ENCODE measurements at regions not wholly inside any gene's neighbourhood (a gene's known extent, or its start where the extent isn't known, plus 50 kb on each side); places are given as distances from the start of the nearest gene placed in this dataset.

DNA sequence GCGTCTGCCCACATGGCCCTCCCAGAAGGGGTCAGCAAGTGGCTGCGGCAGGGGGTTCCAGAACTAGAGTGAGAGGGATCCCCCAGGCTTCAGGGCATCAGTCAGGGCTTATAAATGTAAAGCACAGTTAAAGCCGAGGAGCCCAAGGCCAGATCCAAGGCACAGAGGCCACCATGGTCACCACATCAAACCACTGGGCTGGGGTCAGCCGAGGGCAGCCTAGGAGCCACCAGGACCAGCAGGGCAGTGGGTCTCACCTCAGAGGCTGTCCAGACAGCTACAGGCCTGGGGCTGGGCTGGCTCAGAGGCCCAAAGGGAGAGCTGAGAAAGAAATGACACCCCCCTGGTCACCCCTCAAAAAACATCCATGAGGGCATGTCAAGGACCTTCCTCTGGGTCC, 188.5 kb downstream of the INHBB start:
- H3K4me3 ChIP-seq (replicated peaks; ENCODE audit: low read depth, low read length) = no peak overlapping the region
- TF ChIP-seq, protein P1, sequence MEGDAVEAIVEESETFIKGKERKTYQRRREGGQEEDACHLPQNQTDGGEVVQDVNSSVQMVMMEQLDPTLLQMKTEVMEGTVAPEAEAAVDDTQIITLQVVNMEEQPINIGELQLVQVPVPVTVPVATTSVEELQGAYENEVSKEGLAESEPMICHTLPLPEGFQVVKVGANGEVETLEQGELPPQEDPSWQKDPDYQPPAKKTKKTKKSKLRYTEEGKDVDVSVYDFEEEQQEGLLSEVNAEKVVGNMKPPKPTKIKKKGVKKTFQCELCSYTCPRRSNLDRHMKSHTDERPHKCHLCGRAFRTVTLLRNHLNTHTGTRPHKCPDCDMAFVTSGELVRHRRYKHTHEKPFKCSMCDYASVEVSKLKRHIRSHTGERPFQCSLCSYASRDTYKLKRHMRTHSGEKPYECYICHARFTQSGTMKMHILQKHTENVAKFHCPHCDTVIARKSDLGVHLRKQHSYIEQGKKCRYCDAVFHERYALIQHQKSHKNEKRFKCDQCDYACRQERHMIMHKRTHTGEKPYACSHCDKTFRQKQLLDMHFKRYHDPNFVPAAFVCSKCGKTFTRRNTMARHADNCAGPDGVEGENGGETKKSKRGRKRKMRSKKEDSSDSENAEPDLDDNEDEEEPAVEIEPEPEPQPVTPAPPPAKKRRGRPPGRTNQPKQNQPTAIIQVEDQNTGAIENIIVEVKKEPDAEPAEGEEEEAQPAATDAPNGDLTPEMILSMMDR (IDR thresholded peaks at IDR 0.05; ENCODE audit: low read length, missing control alignments) = no peak
- DNase-seq (ENCODE audit: low read depth) = no peak

DNA sequence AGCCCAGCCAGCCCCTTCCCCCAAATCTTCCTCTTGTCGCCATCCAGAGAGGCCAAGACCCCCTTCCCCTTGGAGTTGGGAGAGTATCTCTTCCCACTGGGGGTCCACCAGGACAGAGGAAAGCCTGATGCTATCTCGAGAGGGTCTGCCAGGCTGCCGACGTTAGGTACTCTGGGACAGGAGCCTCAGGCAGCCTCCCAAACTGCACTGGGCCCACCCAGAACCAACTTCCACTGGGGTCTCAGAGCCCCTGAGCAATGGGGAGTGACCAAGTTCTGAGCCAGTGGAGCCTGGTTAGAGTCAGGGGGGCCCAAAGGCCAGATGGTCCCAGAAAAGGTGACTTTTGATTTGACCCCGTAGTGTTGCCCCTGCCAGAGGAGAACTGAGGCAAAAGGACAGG, 189.1 kb downstream of the INHBB start:
- no peak overlapping the region for H3K4me3 ChIP-seq (replicated peaks; ENCODE audit: low read depth, low read length)
- DNase-seq (ENCODE audit: low read depth) = no peak
- TF ChIP-seq, protein P1 (IDR thresholded peaks at IDR 0.05; ENCODE audit: low read length, missing control alignments) = no peak

DNA sequence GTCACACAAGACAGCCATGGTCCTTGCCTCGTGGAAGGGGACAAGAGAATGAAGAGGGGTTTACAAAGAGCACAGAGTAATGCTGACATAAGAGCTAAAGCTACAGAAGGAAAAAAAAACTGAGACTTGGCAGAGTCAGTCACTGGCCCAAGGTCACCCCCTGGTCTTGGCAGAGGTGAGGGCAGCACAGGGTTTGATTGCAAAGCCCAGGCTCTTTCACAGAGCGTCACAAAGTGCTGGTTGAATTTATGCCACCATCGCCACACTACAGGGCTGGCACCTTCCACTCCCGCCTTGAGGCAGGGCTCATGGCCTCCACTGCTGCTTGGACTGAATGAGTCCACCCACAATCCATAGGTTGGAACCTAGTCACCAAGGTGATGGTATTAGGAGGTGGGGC, 190.2 kb downstream of the INHBB start:
- TF ChIP-seq, protein P1 (IDR thresholded peaks at IDR 0.05; ENCODE audit: low read length, missing control alignments) = no peak
- no peak overlapping the region for H3K4me3 ChIP-seq (replicated peaks; ENCODE audit: low read depth, low read length)
- no peak for DNase-seq (ENCODE audit: low read depth)

DNA sequence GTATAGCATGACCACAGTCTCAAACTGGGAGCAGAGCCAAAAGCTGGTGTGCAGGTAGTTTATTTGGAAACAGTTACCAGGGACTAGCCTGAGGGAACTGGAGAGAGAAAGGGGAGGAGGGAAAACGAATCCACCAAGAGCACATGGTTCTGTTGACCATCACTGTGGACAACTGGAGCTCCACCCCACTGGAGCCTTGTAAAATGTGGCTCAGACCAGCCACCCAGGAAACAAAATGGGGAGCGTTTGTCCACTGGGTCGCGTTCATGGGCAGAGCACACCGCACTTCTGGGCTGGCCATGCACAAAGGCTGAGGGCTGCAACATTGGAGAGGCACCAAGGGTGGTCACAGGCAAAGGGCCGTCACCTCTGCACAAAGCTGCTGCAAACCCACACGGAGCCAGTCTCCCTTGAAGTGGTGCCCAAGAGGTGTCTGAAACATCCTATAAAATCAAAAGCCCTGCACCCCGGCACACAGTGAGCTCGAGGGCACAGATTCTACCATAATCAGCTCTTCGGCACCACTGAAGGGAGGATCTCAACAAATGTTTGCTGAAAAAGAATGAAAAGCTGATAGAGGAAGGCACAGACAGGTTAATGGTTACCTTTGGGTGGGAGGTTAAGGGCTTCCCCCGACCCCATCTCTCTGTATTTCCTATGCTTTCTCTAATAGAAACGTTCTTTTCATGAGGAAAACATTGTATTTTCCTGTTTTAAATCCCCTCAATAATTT, 192.9 kb downstream of the INHBB start:
- H3K4me3 ChIP-seq (replicated peaks; ENCODE audit: low read depth, low read length) = no peak overlapping the region
- TF ChIP-seq, protein P1 (IDR thresholded peaks at IDR 0.05; ENCODE audit: low read length, missing control alignments) = no peak
- DNase-seq (ENCODE audit: low read depth) = no peak

DNA sequence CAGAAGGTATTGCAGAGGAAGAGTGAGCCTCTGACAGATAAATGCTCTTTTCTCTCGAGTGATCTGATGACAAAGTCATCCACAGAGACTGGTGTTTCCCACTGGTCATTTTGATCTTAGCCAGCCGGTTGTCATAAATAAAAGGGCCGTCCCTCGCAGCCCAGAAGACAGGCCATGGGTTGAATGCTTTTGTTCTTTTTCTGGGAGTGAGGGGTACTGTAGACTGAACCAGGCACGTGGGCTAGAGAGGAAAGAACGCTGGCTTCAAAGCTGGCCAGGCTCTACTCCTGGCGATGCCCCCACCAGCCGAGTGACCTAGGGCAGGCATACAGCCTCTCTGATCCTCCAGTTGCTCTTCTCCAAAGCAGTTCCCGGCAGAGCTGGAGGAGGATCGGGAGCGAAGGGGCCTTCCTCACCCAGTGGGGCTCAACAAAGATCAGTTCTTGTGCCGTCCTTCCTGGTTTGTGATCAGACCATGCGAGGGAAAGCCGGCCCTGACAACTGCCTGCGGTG, 193.5 kb downstream of the INHBB start:
- DNase-seq (ENCODE audit: low read depth) = no peak
- H3K4me3 ChIP-seq (replicated peaks; ENCODE audit: low read depth, low read length) = no peak overlapping the region
- TF ChIP-seq, protein P1 (IDR thresholded peaks at IDR 0.05; ENCODE audit: low read length, missing control alignments) = no peak

DNA sequence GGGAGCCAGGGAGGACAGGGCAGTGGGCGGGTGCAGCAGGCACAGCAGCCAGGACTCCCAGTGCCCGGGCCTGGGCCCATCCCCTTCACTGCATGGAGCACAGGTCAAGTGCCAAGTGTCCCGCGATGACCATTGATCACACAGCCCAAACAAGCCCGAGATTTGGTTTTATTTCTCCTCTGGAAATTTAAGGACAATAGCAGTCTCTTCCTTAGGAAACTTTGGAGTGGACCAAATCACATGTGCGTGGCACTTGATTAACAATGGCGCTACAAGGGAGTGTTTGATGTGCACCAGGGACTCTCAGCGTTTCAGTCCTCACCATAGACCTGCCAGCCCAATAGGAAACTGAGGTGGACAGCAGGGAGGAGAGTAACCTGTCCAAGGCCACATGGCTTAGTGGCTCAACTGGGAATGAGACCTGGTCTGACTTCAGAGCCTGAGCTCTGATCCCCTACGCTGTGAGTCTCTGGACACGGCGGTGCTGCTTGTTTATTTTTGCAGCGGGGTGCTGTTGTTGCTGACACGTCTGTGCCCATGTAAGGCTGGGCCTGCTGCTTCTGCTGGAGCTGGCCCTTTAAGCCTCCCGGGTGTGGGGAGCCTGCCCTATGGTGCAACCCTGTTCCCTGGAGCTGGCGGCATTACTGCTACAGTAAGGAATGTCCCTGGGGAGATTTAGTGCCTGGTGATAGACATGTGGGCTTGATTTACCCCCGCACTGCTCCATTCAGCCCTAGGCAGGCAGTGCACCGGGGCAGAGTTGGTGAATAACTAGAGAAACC, 194.2 kb downstream of the INHBB start:
- DNase-seq (ENCODE audit: low read depth) = peak; percentile 96
- H3K4me3 ChIP-seq (replicated peaks; ENCODE audit: low read depth, low read length) = no peak overlapping the region
- TF ChIP-seq, protein P1 (IDR thresholded peaks at IDR 0.05; ENCODE audit: low read length, missing control alignments) = no peak
